ENCODE measurements at regions not wholly inside any gene's neighbourhood (a gene's known extent, or its start where the extent isn't known, plus 50 kb on each side); places are given as distances from the start of the nearest gene placed in this dataset.

- TF ChIP-seq REST (IDR thresholded peaks at IDR 0.05; ENCODE audit: low read depth) = no peak
- no peak for TF ChIP-seq ZBTB7A (IDR thresholded peaks at IDR 0.05; ENCODE audit: low read depth)
- no peak for TF ChIP-seq YY1 (IDR thresholded peaks at IDR 0.05; ENCODE audit: low read depth)
- no peak for TF ChIP-seq EP300 (IDR thresholded peaks at IDR 0.05; ENCODE audit: borderline replicate concordance)
- TF ChIP-seq USF1 (IDR thresholded peaks at IDR 0.05) = no peak
- TF ChIP-seq NFIC (IDR thresholded peaks at IDR 0.05) = no peak
- TF ChIP-seq MAX (IDR thresholded peaks at IDR 0.05) = no peak
- TF ChIP-seq RAD21 (IDR thresholded peaks at IDR 0.05; ENCODE audit: low read depth) = no peak
- TF ChIP-seq FOXM1 (IDR thresholded peaks at IDR 0.05; ENCODE audit: borderline replicate concordance, low read depth) = no peak
- no peak for TF ChIP-seq TAF1 (IDR thresholded peaks at IDR 0.05; ENCODE audit: low read depth)
- no peak for TF ChIP-seq CEBPB (IDR thresholded peaks at IDR 0.05)
- no peak for TF ChIP-seq TCF12 (IDR thresholded peaks at IDR 0.05; ENCODE audit: low read depth)
Measured at GRCh38 chr16:54360681-54361080, 74.1 kb upstream of the IRX3 start.
